K562 (cell line): ENCODE measurements at regions not wholly inside any gene's neighbourhood (a gene's known extent, or its start where the extent isn't known, plus 50 kb on each side); places are given as distances from the start of the nearest gene placed in this dataset.

ENCODE experiments used
- ATAC-seq: fragments of 200-7000 bp; cut with Tn5 transposase; 3 replicates; pipeline ENCODE4 v1.9.1; 2020; ENCODE audit warnings: moderate library complexity
- BruUV-seq: library from RNA; stranded (reverse); fragments of 400-500 nt; replicated peaks from 2 replicates; lab custom pipeline; 2021; lab: Mats Ljungman, UMichigan
- CTCF ChIA-PET: fragments of 300-600 bp; formaldehyde crosslinking; extraction: SDS; loops from one replicate; lab custom pipeline; 2021; ENCODE audit warnings: low intra/inter-chr PET ratio; lab: Yijun Ruan, JAX
- POLR2A ChIA-PET: fragments of 300-600, 350-650 bp; sonication (Branson Sonifier 250); formaldehyde crosslinking; extraction: SDS; loops from one replicate; lab custom pipeline; 2021; ENCODE audit warnings: antibody characterized with exemption, inconsistent platforms; lab: Yijun Ruan, JAX
- DNase-seq, 4 experiments: peaks; one replicate each; pipeline versions ENCODE4 v3.0.0 to v3.0.0-alpha.2; 2011 to 2018; ENCODE audit warnings: low spot score in 3 of 4, mixed read lengths in 3 of 4; ENCODE audit errors: extremely low read depth in 1 of 4
- FAIRE-seq: peaks from 2 replicates; lab custom pipeline; 2011; peaks lifted over from hg19 to GRCh38; lab: Jason Lieb, UNC
- H2AFZ ChIP-seq: 2 replicates; pipeline ENCODE4 v1.6.0; 2011; ENCODE audit warnings: low read depth, low read length, control low read depth, inconsistent platforms
- H3K27ac ChIP-seq: fragments of 200-600 bp; 3 replicates; pipeline ENCODE4 v1.8.0; 2011; ENCODE audit warnings: low read depth, mild to moderate bottlenecking, control low read depth, inconsistent platforms, low read length, moderate library complexity, mixed read lengths; ENCODE audit errors: extremely low read depth
- H3K27me3 ChIP-seq, 2 experiments: fragments of 300-600 bp in 1 of 2; 2 replicates in 1 of 2; 3 replicates in 1 of 2; pipeline versions ENCODE4 v1.6.0 to v1.8.0; 2011; ENCODE audit warnings: inconsistent platforms in 2 of 2, low read length in 2 of 2, mild to moderate bottlenecking in 1 of 2, mixed read lengths in 1 of 2, moderate library complexity in 1 of 2; ENCODE audit not compliant: control insufficient read depth in 2 of 2, insufficient read depth in 2 of 2
- H3K36me3 ChIP-seq: fragments of 300-600 bp; 3 replicates; pipeline ENCODE4 v1.8.0; 2011; ENCODE audit warnings: mild to moderate bottlenecking, low read length, inconsistent platforms; ENCODE audit not compliant: control insufficient read depth, insufficient read depth
- H3K4me1 ChIP-seq, 2 experiments: fragments of 200-600 bp in 1 of 2; replicated peaks in 1 of 2; 2 replicates in 1 of 2; 3 replicates in 1 of 2; pipeline versions ENCODE4 v1.5.1 to v1.8.0; 2011; ENCODE audit warnings: inconsistent platforms in 2 of 2, low read length in 2 of 2, mild to moderate bottlenecking in 1 of 2, mixed read lengths in 1 of 2, moderate library complexity in 1 of 2; ENCODE audit not compliant: control insufficient read depth in 2 of 2, insufficient read depth in 2 of 2
- H3K4me2 ChIP-seq: 2 replicates; pipeline ENCODE4 v1.6.1; 2011; ENCODE audit warnings: low read length, control low read depth, inconsistent platforms, mixed read lengths; ENCODE audit not compliant: insufficient read depth
- H3K4me3 ChIP-seq: fragments of 200-600 bp; sonication (generic), shearing (Covaris generic); 2 replicates; pipeline ENCODE4 v1.5.1; 2016; ENCODE audit warnings: control low read depth, inconsistent platforms
- H3K79me2 ChIP-seq: fragments of 200-600 bp; 3 replicates; pipeline ENCODE4 v1.8.0; 2011; ENCODE audit warnings: low read length, inconsistent platforms; ENCODE audit not compliant: control insufficient read depth, insufficient read depth
- H3K9ac ChIP-seq, 2 experiments: 2 replicates each; pipeline versions ENCODE4 v1.6.0 to v1.6.1; 2011; ENCODE audit warnings: low read depth in 2 of 2, low read length in 2 of 2, control low read depth in 1 of 2, inconsistent platforms in 1 of 2, mild to moderate bottlenecking in 1 of 2, mixed read lengths in 1 of 2; ENCODE audit not compliant: insufficient read depth in 1 of 2
- H3K9me1 ChIP-seq: one replicate; pipeline ENCODE4 v1.6.0; 2011; ENCODE audit warnings: inconsistent platforms, mild to moderate bottlenecking, low read length, moderate library complexity; ENCODE audit not compliant: control insufficient read depth, insufficient read depth
- H3K9me3 ChIP-seq: replicated peaks from 2 replicates; pipeline ENCODE4 v1.5.1; 2011; ENCODE audit warnings: low read depth, low read length, inconsistent platforms; ENCODE audit not compliant: control insufficient read depth, insufficient read depth
- H4K20me1 ChIP-seq: replicated peaks from 2 replicates; pipeline ENCODE4 v1.6.1; 2011; ENCODE audit warnings: low read length, inconsistent platforms, mixed read lengths; ENCODE audit not compliant: control insufficient read depth, insufficient read depth
- GMEB1 ChIP-seq: fragments of 250-450 bp; sonication (Bioruptor Pico); IDR thresholded peaks from 2 replicates; pipeline ENCODE4 v1.4.0; 2020; ENCODE audit warnings: mild to moderate bottlenecking
- HES1 ChIP-seq: fragments of 450-650 bp; IDR thresholded peaks from 2 replicates; pipeline ENCODE4 v1.6.1; 2016; ENCODE audit warnings: low read depth, mild to moderate bottlenecking, moderate library complexity
- HIVEP1 ChIP-seq: fragments of 250-450 bp; sonication (Bioruptor Pico); IDR thresholded peaks from 2 replicates; pipeline ENCODE4 v1.4.0; 2020; ENCODE audit warnings: mild to moderate bottlenecking
- KHSRP ChIP-seq: fragments of 450-650 bp; IDR thresholded peaks from 2 replicates; pipeline ENCODE4 v1.6.1; 2017
- NR2F6 ChIP-seq: fragments of 450-650 bp; formaldehyde crosslinking; IDR thresholded peaks from 2 replicates; pipeline ENCODE4 v1.4.0; 2020; ENCODE audit warnings: mild to moderate bottlenecking
- PCBP2 ChIP-seq: fragments of 200-400 bp; formaldehyde crosslinking; IDR thresholded peaks from 2 replicates; pipeline ENCODE4 v1.6.1; 2018; ENCODE audit warnings: low read length, low read depth, mild to moderate bottlenecking, moderate library complexity; ENCODE audit not compliant: poor library complexity, severe bottlenecking
- PML ChIP-seq: IDR thresholded peaks from 2 replicates; pipeline ENCODE4 v1.6.1; 2012; ENCODE audit warnings: low read length, inconsistent platforms
- SLC30A9 ChIP-seq: fragments of 250-450 bp; sonication (Bioruptor Pico); IDR thresholded peaks from 2 replicates; pipeline ENCODE4 v1.8.0; 2022; ENCODE audit warnings: mild to moderate bottlenecking, moderate library complexity
- TRIM24 ChIP-seq, 2 experiments: fragments of 450-650 bp; IDR thresholded peaks; 2 replicates each; pipeline ENCODE4 v1.6.1; 2016
- ZBTB11 ChIP-seq, 3 experiments: fragments of 200-800 bp in 1 of 3; fragments of 250-450 bp in 1 of 3; fragments of 450-650 bp in 1 of 3; sonication (Bioruptor Pico) in 1 of 3; sonication (Bioruptor generic) in 1 of 3; formaldehyde crosslinking in 1 of 3; IDR thresholded peaks; 2 replicates each; pipeline versions ENCODE4 v1.6.1 to v1.8.0; 2016 to 2022; ENCODE audit warnings: mild to moderate bottlenecking in 2 of 3, missing genetic modification characterization in 2 of 3, missing compliant biosample characterization in 1 of 3, moderate library complexity in 1 of 3
- ZNF133 ChIP-seq: fragments of 250-450 bp; sonication (Bioruptor Pico); IDR thresholded peaks from 2 replicates; pipeline ENCODE4 v1.4.0; 2020; ENCODE audit warnings: mild to moderate bottlenecking
- ZNF511 ChIP-seq: sonication (generic); formaldehyde crosslinking; IDR thresholded peaks from 2 replicates; pipeline ENCODE4 v1.8.0; 2022; ENCODE audit warnings: mild to moderate bottlenecking, missing genetic modification reagents
- ZNF695 ChIP-seq: fragments of 450-650 bp; formaldehyde crosslinking; IDR thresholded peaks from 2 replicates; pipeline ENCODE4 v1.4.0; 2020; ENCODE audit warnings: mild to moderate bottlenecking, moderate library complexity
- ZNF785 ChIP-seq: fragments of 250-450 bp; sonication (Bioruptor Pico); IDR thresholded peaks from 2 replicates; pipeline ENCODE4 v1.4.0; 2020; ENCODE audit warnings: mild to moderate bottlenecking
- WGBS: fragments of 100-300 bp; shearing (Covaris generic); methylation state at CpG from one replicate; pipeline ENCODE4 v1.1.6; 2016; ENCODE audit warnings: low coverage, mixed read lengths; ENCODE audit not compliant: insufficient coverage; ENCODE audit errors: missing lambda C conversion rate; 5-methylcytosine and 5-hydroxymethylcytosine counted together
- in situ Hi-C: fragments of 300-500 bp; cut with MboI; formaldehyde crosslinking; loops from 4 replicates; pipeline ENCODE4 v1.15.0; 2018; ENCODE audit warnings: inconsistent platforms, mixed read lengths
- intact Hi-C: fragments of 100-400 bp; cut with micrococcal nuclease; formaldehyde crosslinking; loops from 2 replicates; pipeline ENCODE4 v1.14.2; 2022

- FAIRE-seq = no peak
- in situ Hi-C loops = no loop called here
- CTCF ChIA-PET = no interaction called here
Observed at GRCh38 chr9:38125889-38126288, 56.9 kb upstream of the SHB start.

More at GRCh38 chr9:38125889-38126288, 56.9 kb upstream of the SHB start:
- no peak overlapping the region for H3K4me2 ChIP-seq
- BruUV-seq = no TSS peak
- POLR2A ChIA-PET = interaction anchor here (1.0 to 1.3 kb wide), 3 partner anchors 11 to 21 kb away, joined by 3 to 4 read pairs (median 3); no protein-coding TSS in a partner anchor
- ATAC-seq = no peak
- no peaks in the 10 kb centered on the region for H3K36me3 ChIP-seq
- TF ChIP-seq GMEB1 (CRISPR knock-in tag) (no peak), ZBTB11 (CRISPR knock-in tag; IDR thresholded peaks at IDR 0.05) (no peak), KHSRP (no peak), ZNF511 (CRISPR knock-in tag) (no peak), ZNF133 (CRISPR knock-in tag) (no peak), PCBP2 (no peak), SLC30A9 (CRISPR knock-in tag) (no peak), ZNF785 (CRISPR knock-in tag) (no peak), NR2F6 (CRISPR knock-in tag) (no peak), HIVEP1 (no peak), TRIM24 (IDR thresholded peaks at IDR 0.05) (no peak), HES1 (no peak), ZNF695 (CRISPR knock-in tag) (no peak), PML (no peak)
- no peak overlapping the region for H3K27ac ChIP-seq
- no peak overlapping the region for H3K9ac ChIP-seq
- H3K9me1 ChIP-seq = no peaks in the 10 kb centered on the region
- no peak overlapping the region for H2AFZ ChIP-seq
- H3K4me3 ChIP-seq = no peak overlapping the region
- peaks cover 34 to 48% of the 10 kb centered on the region in 2 experiments for H3K27me3 ChIP-seq
- H4K20me1 ChIP-seq = peaks cover 9% of the 10 kb centered on the region; the same call in 1 of the 2 replicates
- intact Hi-C loops = no loop called here
- H3K79me2 ChIP-seq = no peaks in the 10 kb centered on the region
- no peak for DNase-seq
- no peaks in the 10 kb centered on the region; the same call in 1 of the 2 replicates for H3K9me3 ChIP-seq
- peaks cover 5 to 11% of the 10 kb centered on the region in 2 experiments; a peak in 3 of 5 replicates for H3K4me1 ChIP-seq
- 1% methylated on average over 7 of the region's 7 CpGs for WGBS
